ENCODE measurements at regions not wholly inside any gene's neighbourhood (a gene's known extent, or its start where the extent isn't known, plus 50 kb on each side); places are given as distances from the start of the nearest gene placed in this dataset.

- TF ChIP-seq CTCF (IDR thresholded peaks at IDR 0.05): no peak
- DNase-seq (ENCODE audit: low spot score) (no peak), ATAC-seq (ENCODE audit: low FRiP score) (no peak)
These were observed 166.5 kb downstream of the PHETA1 start for GRCh38 chr12:111202237-111202915.

GRCh38 chr12:111201495-111202236, 167.2 kb downstream of the PHETA1 start:
- ATAC-seq (ENCODE audit: low FRiP score) (no peak), DNase-seq (ENCODE audit: low spot score) (no peak)
- TF ChIP-seq CTCF (IDR thresholded peaks at IDR 0.05): no peak

GRCh38 chr12:111201036-111201435, 167.9 kb downstream of the PHETA1 start:
- TF ChIP-seq CTCF (IDR thresholded peaks at IDR 0.05): no peak
- DNase-seq (ENCODE audit: low spot score): no peak
- ATAC-seq (ENCODE audit: low FRiP score): no peak

- TF ChIP-seq CTCF (IDR thresholded peaks at IDR 0.05): no peak
- DNase-seq (ENCODE audit: low spot score) (no peak), ATAC-seq (ENCODE audit: low FRiP score) (no peak)
These were observed 171.4 kb downstream of the PHETA1 start for GRCh38 chr12:111197376-111197944.

GRCh38 chr12:111196532-111196931, 172.4 kb downstream of the PHETA1 start:
- TF ChIP-seq CTCF (IDR thresholded peaks at IDR 0.05): no peak
- DNase-seq (ENCODE audit: low spot score): no peak
- no peak for ATAC-seq (ENCODE audit: low FRiP score)

- no peak for TF ChIP-seq CTCF (IDR thresholded peaks at IDR 0.05)
- no peak for DNase-seq (ENCODE audit: low spot score)
These were observed 173.6 kb downstream of the PHETA1 start for GRCh38 chr12:111195316-111195715.

GRCh38 chr12:111194703-111195051, 174.2 kb downstream of the PHETA1 start:
- no peak for DNase-seq (ENCODE audit: low spot score)
- TF ChIP-seq CTCF (IDR thresholded peaks at IDR 0.05): no peak
- ATAC-seq (ENCODE audit: low FRiP score): no peak

More at GRCh38 chr12:111195316-111195715, 173.6 kb downstream of the PHETA1 start:
- ATAC-seq (ENCODE audit: low FRiP score): no peak

All from omental fat pad (tissue), 3 donors.